Hepatocyte (in vitro differentiated cells): ENCODE measurements at regions not wholly inside any gene's neighbourhood (a gene's known extent, or its start where the extent isn't known, plus 50 kb on each side); places are given as distances from the start of the nearest gene placed in this dataset.

ENCODE experiments used
- DNase-seq: peaks from one replicate; pipeline ENCODE4 v3.0.0-alpha.2; 2016; ENCODE audit warnings: low spot score
- H2AFZ ChIP-seq: fragments of 200-600 bp; sonication (generic); 2 replicates; pipeline ENCODE4 v1.6.0; 2016; ENCODE audit warnings: antibody characterized with exemption, mild to moderate bottlenecking
- H3K27ac ChIP-seq: fragments of 200-600 bp; sonication (generic); 2 replicates; pipeline ENCODE4 v1.5.1; 2016; ENCODE audit warnings: mild to moderate bottlenecking
- H3K27me3 ChIP-seq: fragments of 200-600 bp; sonication (generic); 2 replicates; pipeline ENCODE4 v1.6.1; 2016
- H3K36me3 ChIP-seq: fragments of 200-600 bp; sonication (generic); replicated peaks from 2 replicates; pipeline ENCODE4 v1.5.1; 2016; ENCODE audit warnings: low read depth; ENCODE audit not compliant: insufficient read depth
- H3K4me1 ChIP-seq: fragments of 200-600 bp; sonication (generic); 2 replicates; pipeline ENCODE4 v1.5.1; 2016; ENCODE audit warnings: mild to moderate bottlenecking, moderate library complexity; ENCODE audit not compliant: insufficient read depth
- H3K4me2 ChIP-seq: fragments of 200-600 bp; sonication (generic); 2 replicates; pipeline ENCODE4 v1.6.0; 2016
- H3K4me3 ChIP-seq: fragments of 200-600 bp; sonication (generic); 2 replicates; pipeline ENCODE4 v1.5.1; 2016; ENCODE audit warnings: mild to moderate bottlenecking
- H3K79me2 ChIP-seq: fragments of 200-600 bp; sonication (generic); 2 replicates; pipeline ENCODE4 v1.6.0; 2017; ENCODE audit warnings: mild to moderate bottlenecking
- H3K9me2 ChIP-seq: fragments of 200-600 bp; sonication (generic); replicated peaks from 2 replicates; pipeline ENCODE4 v1.6.0; 2017; ENCODE audit warnings: mild to moderate bottlenecking; ENCODE audit not compliant: insufficient read depth
- H3K9me3 ChIP-seq: fragments of 200-600 bp; sonication (generic); 2 replicates; pipeline ENCODE4 v1.5.1; 2016; ENCODE audit warnings: low read depth, mild to moderate bottlenecking
- H4K20me1 ChIP-seq: fragments of 200-600 bp; sonication (generic); 2 replicates; pipeline ENCODE4 v1.6.0; 2016; ENCODE audit warnings: mild to moderate bottlenecking; ENCODE audit not compliant: insufficient read depth, poor library complexity, severe bottlenecking
- CTCF ChIP-seq: fragments of 200-600 bp; sonication (generic); IDR thresholded peaks from 2 replicates; pipeline ENCODE4 v1.5.1; 2016; ENCODE audit warnings: antibody characterized with exemption, mild to moderate bottlenecking; ENCODE audit not compliant: poor library complexity
- EZH2 ChIP-seq: fragments of 200-600 bp; sonication (generic); IDR thresholded peaks from 2 replicates; pipeline ENCODE4 v1.6.1; 2016; ENCODE audit warnings: antibody characterized with exemption, mild to moderate bottlenecking, borderline replicate concordance
- EZH2phosphoT487 ChIP-seq: fragments of 200-600 bp; sonication (generic); IDR thresholded peaks from one replicate; pipeline ENCODE4 v1.6.1; 2018; ENCODE audit warnings: antibody characterized with exemption, mild to moderate bottlenecking, low read depth, moderate library complexity; ENCODE audit not compliant: unreplicated experiment, severe bottlenecking
- WGBS: methylation state at CpG from one replicate; pipeline ENCODE4 v1.1.6; 2016; ENCODE audit warnings: low lambda C conversion rate; ENCODE audit errors: missing lambda C conversion rate; 5-methylcytosine and 5-hydroxymethylcytosine counted together

- Histone ChIP-seq H3K9me3 (no peaks in the 10 kb centered on the region), H3K9me2 (no peaks in the 10 kb centered on the region), H3K27me3 (no peaks in the 10 kb centered on the region), H3K4me3 (no peak overlapping the region), H4K20me1 (no peaks in the 10 kb centered on the region), H3K36me3 (no peaks in the 10 kb centered on the region), H3K27ac (no peak overlapping the region), H3K4me1 (no peaks in the 10 kb centered on the region), H2AFZ (no peak overlapping the region), H3K4me2 (no peak overlapping the region), H3K79me2 (no peaks in the 10 kb centered on the region)
- DNase-seq: no peak
- TF ChIP-seq EZH2: no peak
- no peak for TF ChIP-seq EZH2phosphoT487
- no peak for TF ChIP-seq CTCF
- 55% methylated on average over 1 of the region's 1 CpG for WGBS
These were observed 486.7 kb upstream of the ADAMTS16 start for GRCh38 chr5:4653475-4653874.

- no peaks in the 10 kb centered on the region for H3K4me1 ChIP-seq
- TF ChIP-seq EZH2 (no peak), EZH2phosphoT487 (no peak), CTCF (no peak)
- no peaks in the 10 kb centered on the region for H3K9me2 ChIP-seq
- H3K27me3 ChIP-seq: no peaks in the 10 kb centered on the region
- H3K4me2 ChIP-seq: no peak overlapping the region
- H3K4me3 ChIP-seq: no peak overlapping the region
- DNase-seq: no peak
- no peaks in the 10 kb centered on the region for H4K20me1 ChIP-seq
- H3K79me2 ChIP-seq: no peaks in the 10 kb centered on the region
- H3K36me3 ChIP-seq: no peaks in the 10 kb centered on the region
- 91% methylated on average over 1 of the region's 1 CpG for WGBS
- no peak overlapping the region for H3K27ac ChIP-seq
- H3K9me3 ChIP-seq: no peaks in the 10 kb centered on the region
- no peak overlapping the region for H2AFZ ChIP-seq
These were observed 480.3 kb upstream of the ADAMTS16 start for GRCh38 chr5:4659851-4660250.

- no peak overlapping the region for H2AFZ ChIP-seq
- H3K4me1 ChIP-seq: no peaks in the 10 kb centered on the region
- H3K79me2 ChIP-seq: no peaks in the 10 kb centered on the region
- H3K9me3 ChIP-seq: no peaks in the 10 kb centered on the region
- no peak for TF ChIP-seq EZH2
- no peaks in the 10 kb centered on the region for H3K27me3 ChIP-seq
- H3K36me3 ChIP-seq: no peaks in the 10 kb centered on the region
- no peak overlapping the region for H3K4me3 ChIP-seq
- no peak overlapping the region for H3K4me2 ChIP-seq
- H3K27ac ChIP-seq: no peak overlapping the region
- H3K9me2 ChIP-seq: no peaks in the 10 kb centered on the region
- no peak for DNase-seq
- no peaks in the 10 kb centered on the region for H4K20me1 ChIP-seq
- 75% methylated on average over 8 of the region's 8 CpGs for WGBS
These were observed 478.8 kb upstream of the ADAMTS16 start for GRCh38 chr5:4661326-4661725.

GRCh38 chr5:4661836-4662235 lies 478.3 kb upstream of the ADAMTS16 start:
- Histone ChIP-seq H3K9me2 (no peaks in the 10 kb centered on the region), H3K79me2 (no peaks in the 10 kb centered on the region), H3K4me3 (no peak overlapping the region), H3K4me2 (no peak overlapping the region), H2AFZ (no peak overlapping the region), H3K27ac (no peak overlapping the region), H3K4me1 (no peaks in the 10 kb centered on the region), H4K20me1 (no peaks in the 10 kb centered on the region), H3K36me3 (no peaks in the 10 kb centered on the region), H3K27me3 (no peaks in the 10 kb centered on the region), H3K9me3 (no peaks in the 10 kb centered on the region)
- DNase-seq: no peak
- WGBS: 81% methylated on average over 7 of the region's 7 CpGs
- TF ChIP-seq EZH2phosphoT487 (no peak), EZH2 (no peak), CTCF (no peak)
